ENCODE measurements at regions not wholly inside any gene's neighbourhood (a gene's known extent, or its start where the extent isn't known, plus 50 kb on each side); places are given as distances from the start of the nearest gene placed in this dataset.

DNA sequence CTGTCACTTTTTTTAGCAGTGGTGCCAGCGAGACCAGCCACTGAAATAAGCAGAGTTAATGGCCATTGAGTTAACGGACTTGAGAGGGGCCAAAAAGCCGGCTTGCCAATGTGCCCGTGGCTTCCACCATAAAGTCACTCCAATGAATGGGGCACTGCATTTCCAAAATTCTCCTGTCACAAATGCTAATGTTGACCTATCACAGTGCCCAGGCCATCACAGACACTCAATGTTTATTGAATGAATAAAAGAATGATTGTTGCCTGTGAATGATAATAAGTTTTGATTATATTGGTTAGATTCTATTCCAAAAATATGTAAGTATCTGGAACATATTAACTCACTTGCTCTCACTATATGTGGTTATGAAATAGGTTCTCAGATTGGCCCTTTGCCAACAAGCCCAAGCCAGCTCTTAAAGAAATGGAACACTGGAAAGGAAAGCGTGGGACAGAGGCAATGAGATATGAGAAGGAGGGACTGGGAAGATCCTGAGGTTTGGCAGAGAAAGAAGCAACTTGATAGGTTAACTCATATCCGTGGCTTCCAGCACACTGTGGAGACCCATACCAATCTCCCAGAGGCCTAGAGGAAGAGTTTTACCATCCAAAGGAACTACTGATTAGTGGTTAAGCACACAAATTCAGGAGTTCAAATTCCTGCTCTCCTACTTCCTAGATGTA, 108.7 kb downstream of the BTG1 start:
- peak overlapping the region; percentile 44; the same call in 1 of the 2 replicates for H3K27ac Mint-ChIP-seq
- TF ChIP-seq, protein P1, sequence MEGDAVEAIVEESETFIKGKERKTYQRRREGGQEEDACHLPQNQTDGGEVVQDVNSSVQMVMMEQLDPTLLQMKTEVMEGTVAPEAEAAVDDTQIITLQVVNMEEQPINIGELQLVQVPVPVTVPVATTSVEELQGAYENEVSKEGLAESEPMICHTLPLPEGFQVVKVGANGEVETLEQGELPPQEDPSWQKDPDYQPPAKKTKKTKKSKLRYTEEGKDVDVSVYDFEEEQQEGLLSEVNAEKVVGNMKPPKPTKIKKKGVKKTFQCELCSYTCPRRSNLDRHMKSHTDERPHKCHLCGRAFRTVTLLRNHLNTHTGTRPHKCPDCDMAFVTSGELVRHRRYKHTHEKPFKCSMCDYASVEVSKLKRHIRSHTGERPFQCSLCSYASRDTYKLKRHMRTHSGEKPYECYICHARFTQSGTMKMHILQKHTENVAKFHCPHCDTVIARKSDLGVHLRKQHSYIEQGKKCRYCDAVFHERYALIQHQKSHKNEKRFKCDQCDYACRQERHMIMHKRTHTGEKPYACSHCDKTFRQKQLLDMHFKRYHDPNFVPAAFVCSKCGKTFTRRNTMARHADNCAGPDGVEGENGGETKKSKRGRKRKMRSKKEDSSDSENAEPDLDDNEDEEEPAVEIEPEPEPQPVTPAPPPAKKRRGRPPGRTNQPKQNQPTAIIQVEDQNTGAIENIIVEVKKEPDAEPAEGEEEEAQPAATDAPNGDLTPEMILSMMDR (IDR thresholded peaks at IDR 0.05) = no peak
- no peaks in the 10 kb centered on the region; the same call in 1 of the 2 replicates for H3K9me3 Mint-ChIP-seq
- no peaks in the 10 kb centered on the region for H3K36me3 Mint-ChIP-seq (ENCODE audit: low read depth)
- no peaks in the 10 kb centered on the region; the same call in 1 of the 2 replicates for H3K27me3 Mint-ChIP-seq (ENCODE audit: insufficient read depth)
- no peak overlapping the region for H3K4me3 Mint-ChIP-seq
- H3K4me1 Mint-ChIP-seq (ENCODE audit: low read depth) = peaks cover 47% of the 10 kb centered on the region
- no peak for DNase-seq

DNA sequence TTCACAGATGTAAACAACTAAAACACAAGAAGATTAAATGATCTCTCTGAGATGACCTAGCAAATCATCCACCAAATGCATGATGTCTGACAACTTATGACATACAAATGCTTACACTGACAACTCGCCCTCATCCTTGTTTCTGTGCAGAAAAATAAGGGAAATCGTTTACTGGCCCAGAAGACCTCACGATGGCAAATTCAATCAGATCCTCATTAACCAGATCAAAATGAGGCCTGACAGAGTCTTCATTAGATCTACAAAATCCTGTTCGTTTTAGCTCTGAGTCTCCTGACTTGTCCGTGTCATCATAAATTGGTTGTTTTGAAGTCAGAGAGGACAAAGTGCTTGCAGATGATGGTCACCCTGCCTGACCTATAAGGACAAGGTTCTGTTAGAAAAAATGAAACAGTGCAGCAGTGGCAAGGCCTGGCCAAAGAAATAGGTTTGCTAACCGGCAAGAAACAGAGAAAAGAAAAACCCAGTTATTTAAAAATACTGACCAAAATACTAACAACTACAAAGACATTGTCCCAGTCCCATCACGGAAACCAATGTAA, 109.5 kb downstream of the BTG1 start:
- H3K9me3 Mint-ChIP-seq = no peaks in the 10 kb centered on the region; the same call in 1 of the 2 replicates
- no peaks in the 10 kb centered on the region for H3K36me3 Mint-ChIP-seq (ENCODE audit: low read depth)
- peak overlapping the region; percentile 86; the same call in 1 of the 2 replicates for H3K4me3 Mint-ChIP-seq
- peaks cover 40% of the 10 kb centered on the region for H3K4me1 Mint-ChIP-seq (ENCODE audit: low read depth)
- no peak for DNase-seq
- TF ChIP-seq, protein P1 (IDR thresholded peaks at IDR 0.05) = no peak
- no peaks in the 10 kb centered on the region; the same call in 1 of the 2 replicates for H3K27me3 Mint-ChIP-seq (ENCODE audit: insufficient read depth)
- H3K27ac Mint-ChIP-seq = no peak overlapping the region

DNA sequence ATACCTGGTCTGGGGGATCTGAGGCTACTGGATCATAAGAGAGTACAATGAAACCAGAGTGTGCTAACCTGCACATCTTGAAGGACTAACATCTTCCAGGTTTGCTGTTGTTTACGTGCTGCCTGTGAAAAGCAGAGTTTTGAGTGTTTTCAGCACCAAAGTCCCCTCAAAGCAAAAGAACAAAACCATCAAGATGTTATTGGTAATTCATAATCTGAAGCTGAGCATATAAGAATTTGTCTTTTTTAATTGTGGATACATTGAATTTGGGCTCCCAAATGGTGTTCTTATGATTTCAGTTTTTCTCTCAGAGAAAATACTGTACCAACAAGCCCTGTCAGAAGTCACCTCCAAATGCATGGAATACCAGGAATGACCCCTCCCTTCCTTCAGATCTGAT, 110.2 kb downstream of the BTG1 start:
- Mint-ChIP-seq H3K9me3 (no peaks in the 10 kb centered on the region; the same call in 1 of the 2 replicates), H3K4me3 (peak overlapping the region; percentile 86), H3K27ac (no peak overlapping the region), H3K27me3 (ENCODE audit: insufficient read depth) (no peaks in the 10 kb centered on the region; the same call in 1 of the 2 replicates), H3K36me3 (ENCODE audit: low read depth) (no peaks in the 10 kb centered on the region), H3K4me1 (ENCODE audit: low read depth) (peaks cover 43% of the 10 kb centered on the region)
- TF ChIP-seq, protein P1 (IDR thresholded peaks at IDR 0.05) = no peak
- no peak for DNase-seq

DNA sequence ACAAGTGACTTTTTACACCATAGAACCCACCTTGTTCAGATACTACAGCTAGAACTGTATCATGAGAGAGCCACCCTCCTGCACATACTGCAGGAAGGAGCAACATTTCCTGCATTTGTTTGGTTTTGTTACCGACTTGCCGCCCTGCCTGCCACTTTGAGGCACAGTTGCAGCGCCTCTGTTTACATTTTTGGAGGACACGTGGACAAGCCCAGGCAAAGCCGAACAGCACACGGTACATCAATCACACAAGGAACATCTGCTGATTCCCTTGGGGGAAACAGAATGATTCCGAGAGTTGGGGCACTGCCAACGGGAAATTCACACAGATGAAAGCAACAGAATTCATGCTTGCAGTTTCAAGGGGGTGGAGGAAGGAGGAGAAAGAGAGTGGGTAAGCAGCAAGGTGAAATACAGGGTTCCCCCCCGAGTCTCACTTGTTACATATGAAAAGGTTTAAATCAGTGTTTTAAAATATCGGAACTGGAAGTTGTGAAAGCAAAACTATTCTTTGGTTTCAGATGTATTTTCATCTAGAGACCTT, 110.7 kb downstream of the BTG1 start:
- peak overlapping the region; percentile 73 for H3K27ac Mint-ChIP-seq
- no peaks in the 10 kb centered on the region; the same call in 1 of the 2 replicates for H3K27me3 Mint-ChIP-seq (ENCODE audit: insufficient read depth)
- TF ChIP-seq, protein P1 (IDR thresholded peaks at IDR 0.05) = no peak
- H3K4me1 Mint-ChIP-seq (ENCODE audit: low read depth) = peaks cover 45% of the 10 kb centered on the region
- H3K9me3 Mint-ChIP-seq = no peaks in the 10 kb centered on the region; the same call in 1 of the 2 replicates
- peak overlapping the region; percentile 86 for H3K4me3 Mint-ChIP-seq
- no peaks in the 10 kb centered on the region for H3K36me3 Mint-ChIP-seq (ENCODE audit: low read depth)
- peak; percentile 29 for DNase-seq

DNA sequence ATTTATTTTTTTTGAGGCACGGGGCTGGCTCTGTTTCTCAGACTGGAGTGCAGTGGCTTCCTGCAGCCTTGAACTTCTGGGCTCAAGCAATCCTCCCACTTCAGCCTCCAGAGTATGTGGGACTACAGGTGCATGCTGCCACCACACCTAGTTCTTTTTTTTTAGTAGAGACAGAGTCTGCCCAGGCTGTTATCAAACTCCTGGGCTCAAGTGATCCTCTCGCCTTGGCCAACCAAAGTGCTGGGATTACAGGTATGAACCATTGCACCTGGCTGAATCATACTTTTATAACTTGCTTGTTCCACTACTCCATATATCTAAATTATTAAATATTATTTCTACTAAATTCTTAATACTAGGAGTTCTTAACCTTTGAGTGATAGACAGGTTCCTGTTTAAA, 111.6 kb downstream of the BTG1 start:
- H3K27me3 Mint-ChIP-seq (ENCODE audit: insufficient read depth) = no peaks in the 10 kb centered on the region; the same call in 1 of the 2 replicates
- H3K4me3 Mint-ChIP-seq = no peak overlapping the region
- H3K4me1 Mint-ChIP-seq (ENCODE audit: low read depth) = peaks cover 45% of the 10 kb centered on the region
- TF ChIP-seq, protein P1 (IDR thresholded peaks at IDR 0.05) = no peak
- DNase-seq = no peak
- no peaks in the 10 kb centered on the region for H3K36me3 Mint-ChIP-seq (ENCODE audit: low read depth)
- no peaks in the 10 kb centered on the region; the same call in 1 of the 2 replicates for H3K9me3 Mint-ChIP-seq
- H3K27ac Mint-ChIP-seq = no peak overlapping the region

Data from HFFc6 (cell line).